HCT116 (cell line): ENCODE measurements at regions not wholly inside any gene's neighbourhood (a gene's known extent, or its start where the extent isn't known, plus 50 kb on each side); places are given as distances from the start of the nearest gene placed in this dataset.

ENCODE experiments used
- ATAC-seq: fragments of 200-7000 bp; cut with Tn5 transposase; 2 replicates; pipeline ENCODE4 v1.9.1; 2020; ENCODE audit warnings: mild to moderate bottlenecking, moderate library complexity
- BruUV-seq: library from RNA; stranded (reverse); fragments of 400-500 nt; replicated peaks from 2 replicates; lab custom pipeline; 2021; lab: Mats Ljungman, UMichigan
- CTCF ChIA-PET: fragments of 300-600 bp; sonication (Branson Sonifier 250); formaldehyde crosslinking; loops from one replicate; lab custom pipeline; 2021; ENCODE audit warnings: antibody characterized with exemption; lab: Charles Lee
- POLR2A ChIA-PET: fragments of 300-600, 350-600 bp; sonication (Branson Sonifier 250); formaldehyde crosslinking; loops from one replicate; lab custom pipeline; 2021; ENCODE audit warnings: antibody characterized with exemption; lab: Charles Lee
- RAD21 ChIA-PET, 2 experiments: fragments of 300-600 bp; sonication (Branson Sonifier 250); formaldehyde crosslinking; loops; one replicate each; lab custom pipeline; 2023; ENCODE audit warnings: low total read pairs in 2 of 2; ENCODE audit not compliant: uncharacterized antibody in 2 of 2, unreplicated experiment in 2 of 2, low non-redundant PET in 1 of 2; lab: Charles Lee
- DNase-seq: peaks from one replicate; pipeline ENCODE4 v3.0.0-alpha.2; 2010; ENCODE audit warnings: low read depth, low spot score
- H2AFZ ChIP-seq: fragments of 200-600 bp; shearing (Covaris generic), sonication (generic); 2 replicates; pipeline ENCODE4 v1.6.1; 2017; ENCODE audit warnings: low read depth, mixed run types, mixed read lengths, antibody characterized with exemption, low read length; ENCODE audit not compliant: poor library complexity, severe bottlenecking
- H3K27ac ChIP-seq: 2 replicates; pipeline ENCODE4 v1.5.1; 2012; ENCODE audit warnings: low read depth, low read length
- H3K27me3 ChIP-seq: fragments of 200-600 bp; sonication (generic); 2 replicates; pipeline ENCODE4 v1.6.1; 2016; ENCODE audit warnings: mixed run types, low read length, mixed read lengths; ENCODE audit not compliant: insufficient read depth
- H3K36me3 ChIP-seq, 2 experiments: fragments of 200-500 bp in 1 of 2; fragments of 200-600 bp in 1 of 2; sonication (Bioruptor generic) in 1 of 2; sonication (generic) in 1 of 2; 2 replicates each; pipeline versions ENCODE4 v1.5.1 to v1.6.1; 2014 to 2016; ENCODE audit warnings: low read length in 2 of 2, inconsistent platforms in 1 of 2, mixed read lengths in 1 of 2, mixed run types in 1 of 2; ENCODE audit not compliant: insufficient read depth in 2 of 2, control insufficient read depth in 1 of 2
- H3K4me1 ChIP-seq, 2 experiments: fragments of 200-600 bp in 1 of 2; sonication (generic) in 1 of 2; 2 replicates each; pipeline versions ENCODE4 v1.5.1 to v1.6.1; 2012 to 2017; ENCODE audit warnings: low read length in 2 of 2, inconsistent platforms in 1 of 2, mild to moderate bottlenecking in 1 of 2, mixed read lengths in 1 of 2, mixed run types in 1 of 2, moderate library complexity in 1 of 2; ENCODE audit not compliant: insufficient read depth in 2 of 2, control insufficient read depth in 1 of 2
- H3K4me2 ChIP-seq: fragments of 200-600 bp; sonication (generic); 2 replicates; pipeline ENCODE4 v1.6.1; 2017; ENCODE audit warnings: mixed run types, low read length, mixed read lengths
- H3K4me3 ChIP-seq, 2 experiments: fragments of 200-600 bp in 1 of 2; sonication (generic) in 1 of 2; replicated peaks in 1 of 2; 2 replicates each; pipeline ENCODE4 v1.5.1; 2011 to 2016; ENCODE audit warnings: low read length in 2 of 2, control low read depth in 1 of 2, low read depth in 1 of 2, mild to moderate bottlenecking in 1 of 2, mixed read lengths in 1 of 2, mixed run types in 1 of 2
- H3K79me2 ChIP-seq: fragments of 200-600 bp; sonication (generic); 2 replicates; pipeline ENCODE4 v1.6.1; 2017; ENCODE audit warnings: mild to moderate bottlenecking, mixed run types, low read length, moderate library complexity, mixed read lengths; ENCODE audit not compliant: insufficient read depth
- H3K9ac ChIP-seq: fragments of 200-600 bp; sonication (generic); 2 replicates; pipeline ENCODE4 v1.6.1; 2016; ENCODE audit warnings: low read length, mixed read lengths
- H3K9me2 ChIP-seq: fragments of 200-600 bp; sonication (generic), shearing (Covaris generic); 2 replicates; pipeline ENCODE4 v1.6.1; 2017; ENCODE audit warnings: mixed run types, mild to moderate bottlenecking, moderate library complexity; ENCODE audit not compliant: insufficient read depth
- H3K9me3 ChIP-seq, 2 experiments: fragments of 200-500 bp in 1 of 2; fragments of 200-600 bp in 1 of 2; sonication (Bioruptor generic) in 1 of 2; sonication (generic) in 1 of 2; 2 replicates each; pipeline ENCODE4 v1.6.1; 2014 to 2017; ENCODE audit warnings: low read length in 2 of 2, mixed read lengths in 2 of 2, inconsistent platforms in 1 of 2, low read depth in 1 of 2, mild to moderate bottlenecking in 1 of 2, mixed run types in 1 of 2, moderate library complexity in 1 of 2; ENCODE audit not compliant: control insufficient read depth in 1 of 2, insufficient read depth in 1 of 2
- H4K20me1 ChIP-seq: fragments of 200-600 bp; sonication (generic), shearing (Covaris generic); 2 replicates; pipeline ENCODE4 v1.6.1; 2017; ENCODE audit warnings: mixed run types, mild to moderate bottlenecking, moderate library complexity; ENCODE audit not compliant: insufficient read depth
- CBX3 ChIP-seq: IDR thresholded peaks from 2 replicates; pipeline ENCODE4 v1.6.1; 2012; ENCODE audit warnings: low read depth
- EGR1 ChIP-seq: IDR thresholded peaks from 2 replicates; pipeline ENCODE4 v1.6.1; 2012; ENCODE audit warnings: low read depth
- ELF1 ChIP-seq: IDR thresholded peaks from 2 replicates; pipeline ENCODE4 v1.6.1; 2012; ENCODE audit warnings: low read depth, borderline replicate concordance
- EZH2 ChIP-seq: fragments of 200-600 bp; sonication (generic); IDR thresholded peaks from 2 replicates; pipeline ENCODE4 v1.6.1; 2017; ENCODE audit warnings: antibody characterized with exemption, mixed run types
- FOSL1 ChIP-seq: IDR thresholded peaks from 2 replicates; pipeline ENCODE4 v1.6.1; 2012; ENCODE audit warnings: low read depth
- JUND ChIP-seq: IDR thresholded peaks from 2 replicates; pipeline ENCODE4 v1.6.1; 2012
- POLR2A ChIP-seq: IDR thresholded peaks from 2 replicates; pipeline ENCODE4 v1.7.0; 2011; ENCODE audit warnings: borderline replicate concordance; ENCODE audit not compliant: insufficient read depth, insufficient read length; ENCODE audit errors: extremely low read depth
- POLR2AphosphoS5 ChIP-seq: IDR thresholded peaks from 2 replicates; pipeline ENCODE4 v1.6.1; 2011; ENCODE audit warnings: mild to moderate bottlenecking, low read depth, low read length, moderate library complexity
- SIN3A ChIP-seq: IDR thresholded peaks from 2 replicates; pipeline ENCODE4 v1.6.1; 2012; ENCODE audit warnings: low read depth
- SP1 ChIP-seq: IDR thresholded peaks from 2 replicates; pipeline ENCODE4 v1.6.1; 2012; ENCODE audit warnings: low read depth
- SRF ChIP-seq: IDR thresholded peaks from 2 replicates; pipeline ENCODE4 v1.6.1; 2012; ENCODE audit warnings: low read depth
- YY1 ChIP-seq: IDR thresholded peaks from 2 replicates; pipeline ENCODE4 v1.6.1; 2011; ENCODE audit warnings: low read length, low read depth, moderate library complexity, mild to moderate bottlenecking; ENCODE audit not compliant: insufficient replicate concordance; ENCODE audit errors: extremely low read depth
- ZFX ChIP-seq: fragments of 450-650 bp; IDR thresholded peaks from 2 replicates; pipeline ENCODE4 v1.6.1; 2017
- ZNF274 ChIP-seq: fragments of 200-500 bp; sonication (Bioruptor generic); IDR thresholded peaks from 2 replicates; pipeline ENCODE4 v1.6.1; 2014; ENCODE audit warnings: mild to moderate bottlenecking, low read depth, low read length, inconsistent platforms
- intact Hi-C: fragments of 100-400 bp; cut with micrococcal nuclease; formaldehyde crosslinking; loops from 2 replicates; pipeline ENCODE4 v1.10.0; 2022
- TF ChIP-seq, protein P1 (sequence below), 3 experiments: fragments of 200-600 bp in 1 of 3; sonication (generic) in 1 of 3; IDR thresholded peaks in 2 of 3; conservative IDR thresholded peaks in 1 of 3; 2 replicates each; pipeline ENCODE4 v1.5.1; 2012 to 2017; ENCODE audit warnings: low read depth in 2 of 3, low read length in 2 of 3, antibody characterized with exemption in 1 of 3, borderline replicate concordance in 1 of 3, control low read depth in 1 of 3, mild to moderate bottlenecking in 1 of 3, mixed read lengths in 1 of 3, mixed run types in 1 of 3, moderate library complexity in 1 of 3; ENCODE audit not compliant: insufficient read depth in 1 of 3
- TF ChIP-seq, protein P2 (sequence below): IDR thresholded peaks from 2 replicates; pipeline ENCODE4 v1.6.1; 2012; ENCODE audit warnings: low read depth
- TF ChIP-seq, protein P3 (sequence below): IDR thresholded peaks from 2 replicates; pipeline ENCODE4 v1.6.1; 2012
- TF ChIP-seq, protein P4 (sequence below): IDR thresholded peaks from 2 replicates; pipeline ENCODE4 v1.6.1; 2011; ENCODE audit warnings: mild to moderate bottlenecking, low read length, moderate library complexity; ENCODE audit not compliant: insufficient replicate concordance; ENCODE audit errors: extremely low read depth

DNA sequence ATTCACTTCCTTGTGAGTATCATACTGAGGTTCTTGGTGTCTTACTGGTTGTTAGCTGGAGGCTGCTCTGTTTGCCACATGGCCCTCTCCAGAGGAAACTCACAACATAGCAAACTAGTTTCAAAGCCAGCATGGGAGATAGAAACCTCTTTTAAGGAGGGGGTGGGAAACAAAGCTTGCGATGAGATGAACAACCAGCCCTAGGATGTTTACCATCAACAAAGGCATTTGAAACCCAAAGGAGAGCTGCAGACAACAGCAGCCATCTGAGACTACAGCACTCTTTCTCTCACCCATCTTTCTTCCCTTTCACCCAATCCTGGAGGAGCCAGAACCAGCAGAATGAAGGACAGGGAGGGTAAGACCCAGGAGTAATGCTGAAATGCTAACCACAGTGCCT lies 182.1 kb downstream of the NEBL start:
- TF ChIP-seq ZNF274: no peak
- TF ChIP-seq SIN3A: no peak
- TF ChIP-seq EGR1: no peak
- no peak for TF ChIP-seq POLR2A
- no peak for TF ChIP-seq SRF
- no peak for TF ChIP-seq YY1
- TF ChIP-seq CBX3: no peak
- TF ChIP-seq FOSL1: no peak
- TF ChIP-seq, protein P1, sequence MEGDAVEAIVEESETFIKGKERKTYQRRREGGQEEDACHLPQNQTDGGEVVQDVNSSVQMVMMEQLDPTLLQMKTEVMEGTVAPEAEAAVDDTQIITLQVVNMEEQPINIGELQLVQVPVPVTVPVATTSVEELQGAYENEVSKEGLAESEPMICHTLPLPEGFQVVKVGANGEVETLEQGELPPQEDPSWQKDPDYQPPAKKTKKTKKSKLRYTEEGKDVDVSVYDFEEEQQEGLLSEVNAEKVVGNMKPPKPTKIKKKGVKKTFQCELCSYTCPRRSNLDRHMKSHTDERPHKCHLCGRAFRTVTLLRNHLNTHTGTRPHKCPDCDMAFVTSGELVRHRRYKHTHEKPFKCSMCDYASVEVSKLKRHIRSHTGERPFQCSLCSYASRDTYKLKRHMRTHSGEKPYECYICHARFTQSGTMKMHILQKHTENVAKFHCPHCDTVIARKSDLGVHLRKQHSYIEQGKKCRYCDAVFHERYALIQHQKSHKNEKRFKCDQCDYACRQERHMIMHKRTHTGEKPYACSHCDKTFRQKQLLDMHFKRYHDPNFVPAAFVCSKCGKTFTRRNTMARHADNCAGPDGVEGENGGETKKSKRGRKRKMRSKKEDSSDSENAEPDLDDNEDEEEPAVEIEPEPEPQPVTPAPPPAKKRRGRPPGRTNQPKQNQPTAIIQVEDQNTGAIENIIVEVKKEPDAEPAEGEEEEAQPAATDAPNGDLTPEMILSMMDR (IDR thresholded peaks at IDR 0.05 in 2 of 3, conservative IDR thresholded peaks at IDR 0.05 in 1 of 3; ENCODE audit: borderline replicate concordance in 1 of 3, insufficient read depth in 1 of 3, low read depth in 2 of 3, low read length in 2 of 3): no peak
- TF ChIP-seq SP1: no peak
- TF ChIP-seq POLR2AphosphoS5: no peak
- no peak for TF ChIP-seq JUND
- no peak for TF ChIP-seq EZH2
- TF ChIP-seq ELF1: no peak
- TF ChIP-seq, protein P2, sequence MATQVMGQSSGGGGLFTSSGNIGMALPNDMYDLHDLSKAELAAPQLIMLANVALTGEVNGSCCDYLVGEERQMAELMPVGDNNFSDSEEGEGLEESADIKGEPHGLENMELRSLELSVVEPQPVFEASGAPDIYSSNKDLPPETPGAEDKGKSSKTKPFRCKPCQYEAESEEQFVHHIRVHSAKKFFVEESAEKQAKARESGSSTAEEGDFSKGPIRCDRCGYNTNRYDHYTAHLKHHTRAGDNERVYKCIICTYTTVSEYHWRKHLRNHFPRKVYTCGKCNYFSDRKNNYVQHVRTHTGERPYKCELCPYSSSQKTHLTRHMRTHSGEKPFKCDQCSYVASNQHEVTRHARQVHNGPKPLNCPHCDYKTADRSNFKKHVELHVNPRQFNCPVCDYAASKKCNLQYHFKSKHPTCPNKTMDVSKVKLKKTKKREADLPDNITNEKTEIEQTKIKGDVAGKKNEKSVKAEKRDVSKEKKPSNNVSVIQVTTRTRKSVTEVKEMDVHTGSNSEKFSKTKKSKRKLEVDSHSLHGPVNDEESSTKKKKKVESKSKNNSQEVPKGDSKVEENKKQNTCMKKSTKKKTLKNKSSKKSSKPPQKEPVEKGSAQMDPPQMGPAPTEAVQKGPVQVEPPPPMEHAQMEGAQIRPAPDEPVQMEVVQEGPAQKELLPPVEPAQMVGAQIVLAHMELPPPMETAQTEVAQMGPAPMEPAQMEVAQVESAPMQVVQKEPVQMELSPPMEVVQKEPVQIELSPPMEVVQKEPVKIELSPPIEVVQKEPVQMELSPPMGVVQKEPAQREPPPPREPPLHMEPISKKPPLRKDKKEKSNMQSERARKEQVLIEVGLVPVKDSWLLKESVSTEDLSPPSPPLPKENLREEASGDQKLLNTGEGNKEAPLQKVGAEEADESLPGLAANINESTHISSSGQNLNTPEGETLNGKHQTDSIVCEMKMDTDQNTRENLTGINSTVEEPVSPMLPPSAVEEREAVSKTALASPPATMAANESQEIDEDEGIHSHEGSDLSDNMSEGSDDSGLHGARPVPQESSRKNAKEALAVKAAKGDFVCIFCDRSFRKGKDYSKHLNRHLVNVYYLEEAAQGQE: no peak
- TF ChIP-seq ZFX: no peak
- TF ChIP-seq, protein P3, sequence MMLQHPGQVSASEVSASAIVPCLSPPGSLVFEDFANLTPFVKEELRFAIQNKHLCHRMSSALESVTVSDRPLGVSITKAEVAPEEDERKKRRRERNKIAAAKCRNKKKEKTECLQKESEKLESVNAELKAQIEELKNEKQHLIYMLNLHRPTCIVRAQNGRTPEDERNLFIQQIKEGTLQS: no peak
- TF ChIP-seq, protein P4, sequence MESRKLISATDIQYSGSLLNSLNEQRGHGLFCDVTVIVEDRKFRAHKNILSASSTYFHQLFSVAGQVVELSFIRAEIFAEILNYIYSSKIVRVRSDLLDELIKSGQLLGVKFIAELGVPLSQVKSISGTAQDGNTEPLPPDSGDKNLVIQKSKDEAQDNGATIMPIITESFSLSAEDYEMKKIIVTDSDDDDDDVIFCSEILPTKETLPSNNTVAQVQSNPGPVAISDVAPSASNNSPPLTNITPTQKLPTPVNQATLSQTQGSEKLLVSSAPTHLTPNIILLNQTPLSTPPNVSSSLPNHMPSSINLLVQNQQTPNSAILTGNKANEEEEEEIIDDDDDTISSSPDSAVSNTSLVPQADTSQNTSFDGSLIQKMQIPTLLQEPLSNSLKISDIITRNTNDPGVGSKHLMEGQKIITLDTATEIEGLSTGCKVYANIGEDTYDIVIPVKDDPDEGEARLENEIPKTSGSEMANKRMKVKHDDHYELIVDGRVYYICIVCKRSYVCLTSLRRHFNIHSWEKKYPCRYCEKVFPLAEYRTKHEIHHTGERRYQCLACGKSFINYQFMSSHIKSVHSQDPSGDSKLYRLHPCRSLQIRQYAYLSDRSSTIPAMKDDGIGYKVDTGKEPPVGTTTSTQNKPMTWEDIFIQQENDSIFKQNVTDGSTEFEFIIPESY: no peak
- TF ChIP-seq, all 23 proteins: peak for 0
- Histone ChIP-seq H4K20me1 (no peaks in the 10 kb centered on the region), H3K4me2 (no peak overlapping the region), H3K79me2 (no peaks in the 10 kb centered on the region), H3K4me3 (no peak overlapping the region), H2AFZ (no peak overlapping the region), H3K27me3 (no peaks in the 10 kb centered on the region), H3K27ac (no peak overlapping the region), H3K4me1 (no peaks in the 10 kb centered on the region), H3K9me2 (no peaks in the 10 kb centered on the region), H3K9me3 (no peaks in the 10 kb centered on the region), H3K9ac (no peak overlapping the region), H3K36me3 (no peaks in the 10 kb centered on the region)
- ChIA-PET RAD21 (no interaction called here), CTCF (no interaction called here), POLR2A (no interaction called here)
- ATAC-seq: no peak
- BruUV-seq: no TSS peak
- intact Hi-C loops: no loop called here
- DNase-seq: no peak
